ENCODE measurements at regions not wholly inside any gene's neighbourhood (a gene's known extent, or its start where the extent isn't known, plus 50 kb on each side); places are given as distances from the start of the nearest gene placed in this dataset.

DNA sequence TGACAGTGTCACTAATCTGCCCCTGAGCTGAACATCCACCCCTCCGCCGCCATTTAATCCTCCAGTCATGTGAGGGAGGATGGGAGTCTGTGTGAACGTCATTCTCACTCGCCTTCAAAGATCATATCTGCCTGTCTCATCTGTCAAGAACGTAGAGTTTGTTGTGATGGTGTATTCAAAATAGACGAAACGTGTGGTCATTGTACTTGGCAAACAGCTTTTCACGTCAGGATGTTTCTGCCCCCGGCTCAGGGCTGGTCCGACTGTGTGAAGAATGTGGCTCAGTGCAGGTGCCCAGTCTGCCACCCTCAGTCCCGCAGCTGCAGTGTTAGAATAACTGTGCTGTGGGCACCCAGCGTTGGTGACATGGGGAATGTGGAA is 148.0 kb downstream of the KCNJ12 start:
- H3K9me3 ChIP-seq (ENCODE audit: control insufficient read depth in 4 of 4, low read length in 3 of 4) = no peaks in the 10 kb centered on the region
- no peak overlapping the region for H3K4me3 ChIP-seq (ENCODE audit: low read depth in 1 of 3, low read length in 3 of 3)
- DNase-seq (ENCODE audit: low spot score) = no peak
- H3K36me3 ChIP-seq (ENCODE audit: control insufficient read depth in 4 of 4, insufficient read depth in 3 of 4, low read depth in 1 of 4, low read length in 3 of 4) = no peaks in the 10 kb centered on the region
- H3K4me1 ChIP-seq (ENCODE audit: control insufficient read depth in 4 of 4, insufficient read depth in 4 of 4, low read length in 3 of 4) = no peaks in the 10 kb centered on the region
- H3K27ac ChIP-seq (ENCODE audit: low read depth in 1 of 2, low read length in 2 of 2) = no peak overlapping the region
- no peaks in the 10 kb centered on the region for H3K27me3 ChIP-seq (ENCODE audit: control insufficient read depth in 4 of 4, insufficient read depth in 4 of 4, low read length in 3 of 4)
- WGBS = 77% methylated on average over 12 of the region's 12 CpGs
- TF ChIP-seq, protein P1, sequence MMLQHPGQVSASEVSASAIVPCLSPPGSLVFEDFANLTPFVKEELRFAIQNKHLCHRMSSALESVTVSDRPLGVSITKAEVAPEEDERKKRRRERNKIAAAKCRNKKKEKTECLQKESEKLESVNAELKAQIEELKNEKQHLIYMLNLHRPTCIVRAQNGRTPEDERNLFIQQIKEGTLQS (IDR thresholded peaks at IDR 0.05) = no peak
- TF ChIP-seq YY1 (IDR thresholded peaks at IDR 0.05) = no peak
- no peak for TF ChIP-seq NR2F2 (IDR thresholded peaks at IDR 0.05)
- TF ChIP-seq, protein P2, sequence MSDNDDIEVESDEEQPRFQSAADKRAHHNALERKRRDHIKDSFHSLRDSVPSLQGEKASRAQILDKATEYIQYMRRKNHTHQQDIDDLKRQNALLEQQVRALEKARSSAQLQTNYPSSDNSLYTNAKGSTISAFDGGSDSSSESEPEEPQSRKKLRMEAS (IDR thresholded peaks at IDR 0.05) = no peak
- no peak for TF ChIP-seq SP1 (IDR thresholded peaks at IDR 0.05)
- no peak for TF ChIP-seq TAF1 (conservative IDR thresholded peaks at IDR 0.05)
- no peak for TF ChIP-seq FOXA1 (IDR thresholded peaks at IDR 0.05)
- no peak for TF ChIP-seq JUND (IDR thresholded peaks at IDR 0.05)
- TF ChIP-seq HNF4G (IDR thresholded peaks at IDR 0.05) = no peak
- TF ChIP-seq, protein P3, sequence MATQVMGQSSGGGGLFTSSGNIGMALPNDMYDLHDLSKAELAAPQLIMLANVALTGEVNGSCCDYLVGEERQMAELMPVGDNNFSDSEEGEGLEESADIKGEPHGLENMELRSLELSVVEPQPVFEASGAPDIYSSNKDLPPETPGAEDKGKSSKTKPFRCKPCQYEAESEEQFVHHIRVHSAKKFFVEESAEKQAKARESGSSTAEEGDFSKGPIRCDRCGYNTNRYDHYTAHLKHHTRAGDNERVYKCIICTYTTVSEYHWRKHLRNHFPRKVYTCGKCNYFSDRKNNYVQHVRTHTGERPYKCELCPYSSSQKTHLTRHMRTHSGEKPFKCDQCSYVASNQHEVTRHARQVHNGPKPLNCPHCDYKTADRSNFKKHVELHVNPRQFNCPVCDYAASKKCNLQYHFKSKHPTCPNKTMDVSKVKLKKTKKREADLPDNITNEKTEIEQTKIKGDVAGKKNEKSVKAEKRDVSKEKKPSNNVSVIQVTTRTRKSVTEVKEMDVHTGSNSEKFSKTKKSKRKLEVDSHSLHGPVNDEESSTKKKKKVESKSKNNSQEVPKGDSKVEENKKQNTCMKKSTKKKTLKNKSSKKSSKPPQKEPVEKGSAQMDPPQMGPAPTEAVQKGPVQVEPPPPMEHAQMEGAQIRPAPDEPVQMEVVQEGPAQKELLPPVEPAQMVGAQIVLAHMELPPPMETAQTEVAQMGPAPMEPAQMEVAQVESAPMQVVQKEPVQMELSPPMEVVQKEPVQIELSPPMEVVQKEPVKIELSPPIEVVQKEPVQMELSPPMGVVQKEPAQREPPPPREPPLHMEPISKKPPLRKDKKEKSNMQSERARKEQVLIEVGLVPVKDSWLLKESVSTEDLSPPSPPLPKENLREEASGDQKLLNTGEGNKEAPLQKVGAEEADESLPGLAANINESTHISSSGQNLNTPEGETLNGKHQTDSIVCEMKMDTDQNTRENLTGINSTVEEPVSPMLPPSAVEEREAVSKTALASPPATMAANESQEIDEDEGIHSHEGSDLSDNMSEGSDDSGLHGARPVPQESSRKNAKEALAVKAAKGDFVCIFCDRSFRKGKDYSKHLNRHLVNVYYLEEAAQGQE (IDR thresholded peaks at IDR 0.05) = no peak
- TF ChIP-seq EGR1 (IDR thresholded peaks at IDR 0.05; ENCODE audit: low read depth in 2 of 2) = no peak
- H3K9ac ChIP-seq (ENCODE audit: low read depth in 1 of 2, low read length in 2 of 2) = no peak overlapping the region

DNA sequence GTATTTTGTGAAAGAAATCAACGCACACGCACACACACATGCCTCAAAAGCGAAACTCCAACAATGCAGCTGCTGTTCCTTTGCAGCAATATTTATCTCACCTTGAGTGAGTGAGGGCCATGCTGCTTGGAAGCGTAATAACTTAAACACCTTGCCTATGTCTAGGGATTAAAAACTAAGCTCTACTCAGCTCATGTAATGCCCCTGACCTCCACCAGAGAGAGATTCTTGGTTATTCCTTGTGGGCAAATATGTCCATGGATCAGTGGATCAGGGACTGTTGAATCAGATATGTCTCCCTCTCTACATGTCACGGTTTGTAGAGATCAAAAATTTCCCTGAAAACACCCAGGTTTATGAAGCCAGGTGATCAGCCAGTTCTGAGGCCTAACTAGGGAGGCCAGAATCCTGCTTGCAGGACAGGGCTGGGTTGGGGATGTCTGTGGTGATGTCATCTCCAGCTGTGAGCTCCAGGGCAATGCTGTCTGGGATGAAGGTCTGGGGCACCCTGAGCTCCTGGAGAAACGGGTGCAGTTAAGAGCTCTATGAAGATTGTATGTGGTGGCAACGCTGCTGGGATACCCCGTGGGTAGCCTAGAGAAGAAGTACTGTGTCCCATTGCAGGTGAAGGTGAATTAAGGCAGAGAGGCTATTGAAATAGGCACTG is 149.4 kb downstream of the KCNJ12 start:
- Histone ChIP-seq H3K36me3 (ENCODE audit: control insufficient read depth in 4 of 4, insufficient read depth in 3 of 4, low read depth in 1 of 4, low read length in 3 of 4) (no peaks in the 10 kb centered on the region), H3K9me3 (ENCODE audit: control insufficient read depth in 4 of 4, low read length in 3 of 4) (no peaks in the 10 kb centered on the region), H3K9ac (ENCODE audit: low read depth in 1 of 2, low read length in 2 of 2) (no peak overlapping the region), H3K27me3 (ENCODE audit: control insufficient read depth in 4 of 4, insufficient read depth in 4 of 4, low read length in 3 of 4) (no peaks in the 10 kb centered on the region), H3K4me3 (ENCODE audit: low read depth in 1 of 3, low read length in 3 of 3) (no peak overlapping the region), H3K4me1 (ENCODE audit: control insufficient read depth in 4 of 4, insufficient read depth in 4 of 4, low read length in 3 of 4) (no peaks in the 10 kb centered on the region), H3K27ac (ENCODE audit: low read depth in 1 of 2, low read length in 2 of 2) (no peak overlapping the region)
- 81% methylated on average over 8 of the region's 8 CpGs for WGBS
- TF ChIP-seq YY1 (IDR thresholded peaks at IDR 0.05) (no peak), RAD21 (IDR thresholded peaks at IDR 0.05) (no peak), HNF4A (conservative IDR thresholded peaks at IDR 0.05) (no peak), NR2F2 (IDR thresholded peaks at IDR 0.05) (no peak), FOXA1 (IDR thresholded peaks at IDR 0.05) (no peak), HNF4G (IDR thresholded peaks at IDR 0.05) (no peak), EGR1 (IDR thresholded peaks at IDR 0.05; ENCODE audit: low read depth in 2 of 2) (no peak), GABPA (IDR thresholded peaks at IDR 0.05 in 1 of 2, conservative IDR thresholded peaks at IDR 0.05 in 1 of 2) (no peak), JUND (IDR thresholded peaks at IDR 0.05) (no peak), TAF1 (conservative IDR thresholded peaks at IDR 0.05) (no peak), RXRA (IDR thresholded peaks at IDR 0.05) (no peak), FOXA2 (IDR thresholded peaks at IDR 0.05) (no peak)
- TF ChIP-seq, protein P4, sequence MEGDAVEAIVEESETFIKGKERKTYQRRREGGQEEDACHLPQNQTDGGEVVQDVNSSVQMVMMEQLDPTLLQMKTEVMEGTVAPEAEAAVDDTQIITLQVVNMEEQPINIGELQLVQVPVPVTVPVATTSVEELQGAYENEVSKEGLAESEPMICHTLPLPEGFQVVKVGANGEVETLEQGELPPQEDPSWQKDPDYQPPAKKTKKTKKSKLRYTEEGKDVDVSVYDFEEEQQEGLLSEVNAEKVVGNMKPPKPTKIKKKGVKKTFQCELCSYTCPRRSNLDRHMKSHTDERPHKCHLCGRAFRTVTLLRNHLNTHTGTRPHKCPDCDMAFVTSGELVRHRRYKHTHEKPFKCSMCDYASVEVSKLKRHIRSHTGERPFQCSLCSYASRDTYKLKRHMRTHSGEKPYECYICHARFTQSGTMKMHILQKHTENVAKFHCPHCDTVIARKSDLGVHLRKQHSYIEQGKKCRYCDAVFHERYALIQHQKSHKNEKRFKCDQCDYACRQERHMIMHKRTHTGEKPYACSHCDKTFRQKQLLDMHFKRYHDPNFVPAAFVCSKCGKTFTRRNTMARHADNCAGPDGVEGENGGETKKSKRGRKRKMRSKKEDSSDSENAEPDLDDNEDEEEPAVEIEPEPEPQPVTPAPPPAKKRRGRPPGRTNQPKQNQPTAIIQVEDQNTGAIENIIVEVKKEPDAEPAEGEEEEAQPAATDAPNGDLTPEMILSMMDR (IDR thresholded peaks at IDR 0.05; ENCODE audit: low read depth, low read length, missing input control) = no peak
- TF ChIP-seq, protein P1 (IDR thresholded peaks at IDR 0.05) = no peak
- TF ChIP-seq, protein P5, sequence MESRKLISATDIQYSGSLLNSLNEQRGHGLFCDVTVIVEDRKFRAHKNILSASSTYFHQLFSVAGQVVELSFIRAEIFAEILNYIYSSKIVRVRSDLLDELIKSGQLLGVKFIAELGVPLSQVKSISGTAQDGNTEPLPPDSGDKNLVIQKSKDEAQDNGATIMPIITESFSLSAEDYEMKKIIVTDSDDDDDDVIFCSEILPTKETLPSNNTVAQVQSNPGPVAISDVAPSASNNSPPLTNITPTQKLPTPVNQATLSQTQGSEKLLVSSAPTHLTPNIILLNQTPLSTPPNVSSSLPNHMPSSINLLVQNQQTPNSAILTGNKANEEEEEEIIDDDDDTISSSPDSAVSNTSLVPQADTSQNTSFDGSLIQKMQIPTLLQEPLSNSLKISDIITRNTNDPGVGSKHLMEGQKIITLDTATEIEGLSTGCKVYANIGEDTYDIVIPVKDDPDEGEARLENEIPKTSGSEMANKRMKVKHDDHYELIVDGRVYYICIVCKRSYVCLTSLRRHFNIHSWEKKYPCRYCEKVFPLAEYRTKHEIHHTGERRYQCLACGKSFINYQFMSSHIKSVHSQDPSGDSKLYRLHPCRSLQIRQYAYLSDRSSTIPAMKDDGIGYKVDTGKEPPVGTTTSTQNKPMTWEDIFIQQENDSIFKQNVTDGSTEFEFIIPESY (IDR thresholded peaks at IDR 0.05) = no peak
- TF ChIP-seq, protein P3 (IDR thresholded peaks at IDR 0.05) = no peak
- TF ChIP-seq, protein P2 (IDR thresholded peaks at IDR 0.05) = no peak
- no peak for DNase-seq (ENCODE audit: low spot score)
